ENCODE measurements at regions not wholly inside any gene's neighbourhood (a gene's known extent, or its start where the extent isn't known, plus 50 kb on each side); places are given as distances from the start of the nearest gene placed in this dataset.

DNA sequence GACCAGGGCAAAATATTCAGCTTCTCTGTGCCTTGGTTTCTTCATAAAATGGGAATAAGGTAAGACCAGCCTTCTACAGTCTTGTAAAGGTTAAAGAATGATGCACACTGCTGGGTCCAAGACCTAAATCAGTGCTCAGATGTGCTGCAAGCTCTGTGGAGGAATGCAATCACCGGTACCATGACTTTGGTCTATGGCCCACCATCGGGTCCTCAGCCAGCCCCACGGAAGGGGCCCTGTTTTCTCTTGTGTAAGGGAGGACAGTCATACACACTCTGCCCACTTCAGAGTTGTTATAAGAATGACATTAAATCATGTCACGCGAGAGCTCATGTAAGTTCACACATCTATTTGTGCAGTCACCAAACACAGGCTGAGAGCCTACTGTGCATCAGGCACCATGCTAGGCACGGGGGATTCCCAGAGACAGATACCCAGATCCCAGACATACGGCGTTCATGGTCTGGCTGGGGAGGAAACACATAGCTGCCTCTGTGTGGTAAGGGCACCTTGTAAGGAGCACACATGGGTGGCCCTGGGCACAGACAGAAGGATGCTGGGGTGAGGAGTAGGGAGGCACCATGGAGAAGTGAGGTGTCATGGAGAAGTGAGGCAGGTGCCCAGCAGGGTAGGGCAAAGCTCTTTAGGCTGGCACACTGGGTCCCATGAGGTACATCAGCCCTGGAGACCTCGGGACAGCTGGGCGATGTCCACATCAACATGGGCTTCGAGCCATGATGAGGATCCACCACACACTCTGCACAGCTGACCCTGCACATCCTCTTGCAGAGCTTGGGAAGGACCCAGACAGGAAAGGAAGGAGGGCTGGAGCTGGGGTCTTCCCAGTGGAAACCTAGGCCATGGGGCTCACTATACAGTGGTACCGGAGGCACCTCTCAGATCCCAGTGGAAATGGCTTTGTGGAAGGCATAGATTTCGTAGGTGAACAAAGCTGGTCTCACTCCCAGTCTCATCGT lies 190.4 kb upstream of the DIO3 start:
- no peak for DNase-seq (ENCODE audit: low read depth)

DNA sequence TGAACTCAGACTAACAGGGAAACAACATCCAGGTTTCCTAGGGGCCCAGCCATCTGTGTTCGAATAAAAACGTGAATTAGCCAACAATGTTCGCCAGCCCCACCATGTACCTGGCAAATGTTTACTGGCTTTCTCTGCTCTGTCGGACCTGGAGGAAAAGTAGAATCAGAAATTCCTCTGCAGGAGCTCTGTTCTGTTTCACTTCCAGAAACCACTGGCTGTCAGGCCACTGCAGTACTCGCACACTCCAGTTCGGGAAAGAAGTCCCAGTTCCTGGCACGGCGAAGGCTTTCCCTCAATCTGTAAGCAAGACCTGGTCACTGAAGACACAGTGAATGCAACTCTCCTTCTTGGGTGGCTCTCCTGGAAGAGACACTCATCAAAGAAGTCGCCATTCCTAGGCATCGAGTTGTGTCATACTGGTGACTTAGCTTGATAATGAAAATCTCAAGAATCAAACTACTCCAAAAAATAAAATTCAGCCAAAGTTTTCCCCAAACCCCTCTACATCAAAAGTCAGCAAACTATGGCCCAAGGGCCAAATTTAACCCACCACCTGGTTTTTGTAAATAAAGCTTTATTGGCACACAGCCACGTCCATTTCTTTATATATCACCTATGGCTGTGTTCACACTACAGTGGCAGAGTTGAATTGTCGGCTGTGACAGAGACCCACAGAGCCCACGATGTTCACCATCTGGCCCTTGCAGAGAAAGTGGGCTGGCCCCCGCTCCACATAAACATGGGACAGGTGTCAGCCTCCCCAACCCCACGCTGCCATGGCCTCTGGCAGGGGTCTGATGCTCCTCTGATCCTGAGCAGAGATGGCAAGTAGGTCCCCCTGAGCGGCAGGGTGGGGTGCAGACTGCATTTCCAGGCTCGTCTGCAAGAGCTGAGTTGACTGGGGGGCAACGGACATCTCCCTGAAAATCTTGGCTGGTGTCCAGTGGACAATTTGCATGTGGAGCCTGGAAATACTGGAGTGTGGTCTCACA lies 189.2 kb upstream of the DIO3 start:
- no peak for DNase-seq (ENCODE audit: low read depth)

DNA sequence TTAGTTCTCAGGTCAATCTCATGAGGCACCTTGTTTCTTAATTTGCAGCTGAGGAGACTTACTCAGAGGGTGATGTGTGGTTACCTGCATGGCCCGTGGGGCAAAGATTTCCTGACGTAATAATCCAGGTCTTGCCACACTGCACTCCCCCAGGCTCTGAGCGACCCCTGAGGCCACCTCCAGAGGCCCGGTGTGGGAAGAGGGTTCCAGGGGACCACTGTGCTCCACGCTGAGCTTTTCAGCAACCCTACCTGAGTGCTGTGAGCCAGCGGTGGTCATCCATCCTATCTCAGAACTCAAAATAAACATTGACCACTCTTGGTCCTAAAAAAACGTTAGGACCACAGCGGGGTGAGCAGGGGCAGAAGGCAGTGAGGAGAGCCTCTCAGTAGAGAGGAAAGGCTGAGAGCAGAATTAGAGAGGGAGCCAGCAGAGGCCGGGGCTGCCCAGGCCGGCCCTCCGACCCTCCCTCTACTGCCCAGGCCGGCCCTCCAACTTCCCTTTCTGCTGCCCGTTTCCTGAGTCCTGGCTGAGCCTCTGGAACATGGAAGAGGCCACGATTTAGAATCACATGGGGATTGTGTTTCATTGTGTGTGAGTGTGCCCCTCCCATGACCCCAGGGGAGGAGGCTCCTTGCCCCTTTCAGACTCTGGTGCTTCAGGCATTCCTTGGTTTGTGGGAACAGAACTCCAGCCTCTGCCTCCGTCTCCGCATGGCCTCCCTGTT lies 188.2 kb upstream of the DIO3 start:
- no peak for DNase-seq (ENCODE audit: low read depth)

DNA sequence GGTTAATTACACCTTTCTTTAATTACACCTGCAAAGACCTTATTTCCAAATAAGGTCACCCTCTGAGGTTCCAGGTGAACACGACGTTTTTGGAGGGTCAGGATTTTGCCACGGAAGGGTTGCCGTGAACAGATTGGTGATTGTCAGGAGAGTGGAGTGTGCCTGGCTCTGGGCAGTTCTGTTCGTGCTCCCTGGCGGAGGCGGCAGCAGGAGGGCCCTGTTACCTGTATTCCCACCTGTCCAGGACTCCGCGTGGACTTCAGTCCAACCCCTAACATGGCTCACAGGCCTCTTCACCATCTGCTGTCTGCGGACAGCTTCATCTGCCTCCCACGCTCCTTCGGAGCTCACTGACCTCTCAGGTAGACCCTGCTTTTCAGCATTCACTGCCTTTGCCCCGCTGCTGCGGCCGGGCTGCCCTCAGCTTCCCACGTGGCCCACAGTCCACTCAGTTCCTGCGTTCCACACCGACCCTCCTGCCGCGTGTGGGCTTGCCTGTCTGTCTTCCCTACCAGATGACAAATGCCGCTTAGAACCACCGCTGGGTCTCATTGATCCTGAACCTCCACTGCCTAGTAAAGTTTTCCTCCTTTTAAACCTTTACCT lies 187.5 kb upstream of the DIO3 start:
- DNase-seq (ENCODE audit: low read depth) = no peak

DNA sequence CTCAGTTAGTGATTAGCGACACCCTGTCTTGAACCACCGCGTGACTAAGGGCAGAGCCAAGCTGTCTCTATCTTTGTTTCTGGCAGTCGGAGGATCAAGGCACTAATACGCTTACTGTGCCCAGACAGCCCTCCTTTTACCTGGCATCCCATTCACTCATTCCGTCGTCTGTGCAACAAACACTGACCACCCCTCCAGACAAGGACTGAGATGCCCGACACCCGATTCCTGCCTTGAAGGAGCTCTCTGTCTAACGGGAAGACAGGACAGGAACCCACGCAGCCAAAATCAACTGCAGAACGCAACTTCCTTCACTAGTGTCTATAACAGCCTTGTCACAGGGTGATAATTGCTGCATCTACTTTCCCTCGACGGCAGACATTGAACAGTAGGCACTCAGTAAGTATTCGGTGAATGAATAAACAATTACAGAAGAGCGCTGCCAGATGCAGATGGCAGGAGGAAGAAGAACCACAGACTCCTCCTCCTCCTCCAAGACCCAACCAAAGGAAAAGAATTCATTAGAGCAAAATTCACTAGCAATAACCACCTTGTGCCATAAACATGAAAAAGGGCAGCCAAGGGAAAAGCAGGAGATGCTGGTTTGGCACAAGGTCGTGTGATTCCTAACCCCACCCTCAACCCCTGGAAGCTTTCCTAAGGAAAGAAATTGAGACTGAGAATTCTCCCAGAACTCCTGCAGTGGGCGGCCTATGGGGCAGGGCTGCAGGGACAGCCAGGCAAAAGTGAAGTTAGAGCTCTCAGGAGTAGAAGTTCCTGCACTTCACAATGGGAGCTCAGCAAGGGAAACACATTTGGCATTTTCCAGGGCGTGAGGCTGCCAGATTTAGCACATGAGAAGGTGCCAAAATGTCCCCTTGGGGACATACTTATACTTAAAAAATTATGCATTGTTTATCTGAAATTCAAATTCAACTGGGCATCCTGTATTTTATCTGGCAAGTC lies 186.6 kb upstream of the DIO3 start:
- no peak for DNase-seq (ENCODE audit: low read depth)

DNA sequence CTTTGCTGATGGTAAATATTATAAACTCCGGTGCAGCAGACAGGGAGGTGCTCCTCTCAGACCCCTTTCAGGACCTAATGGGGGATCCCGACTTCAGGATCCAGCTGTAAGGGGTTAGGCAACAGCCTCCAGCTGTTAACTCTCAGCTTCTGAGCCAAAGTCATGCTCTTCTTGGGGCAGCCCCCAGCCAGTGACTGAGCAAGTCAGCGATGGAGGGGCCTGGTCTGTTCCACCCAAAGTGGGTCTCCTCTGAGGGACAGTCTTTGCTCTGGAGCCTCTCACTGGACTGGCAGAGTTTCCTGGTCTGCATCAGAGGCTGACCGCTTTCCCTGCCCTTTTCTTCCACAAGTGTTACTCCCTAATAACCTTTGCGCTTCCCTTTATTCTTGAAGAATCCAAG lies 184.2 kb upstream of the DIO3 start:
- no peak for DNase-seq (ENCODE audit: low read depth)

DNA sequence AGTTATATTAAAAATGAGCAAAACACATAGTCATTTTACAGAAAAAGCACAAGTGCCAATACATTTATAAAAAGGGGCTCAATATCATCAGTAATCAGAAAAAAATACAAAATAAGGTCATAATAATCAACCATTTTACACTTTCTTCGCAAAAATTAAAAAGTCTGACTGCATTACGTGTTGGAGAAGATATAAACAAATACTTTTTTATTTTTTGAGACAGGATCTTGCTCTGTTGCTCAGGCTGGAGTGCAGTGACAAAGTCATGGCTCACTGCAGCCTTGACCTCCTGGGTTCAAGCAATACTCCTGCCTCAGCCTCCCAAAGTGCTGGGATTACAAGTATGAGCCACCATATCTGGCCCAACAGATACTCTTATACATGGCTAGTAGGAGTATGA lies 181.5 kb upstream of the DIO3 start:
- DNase-seq (ENCODE audit: low read depth) = no peak

DNA sequence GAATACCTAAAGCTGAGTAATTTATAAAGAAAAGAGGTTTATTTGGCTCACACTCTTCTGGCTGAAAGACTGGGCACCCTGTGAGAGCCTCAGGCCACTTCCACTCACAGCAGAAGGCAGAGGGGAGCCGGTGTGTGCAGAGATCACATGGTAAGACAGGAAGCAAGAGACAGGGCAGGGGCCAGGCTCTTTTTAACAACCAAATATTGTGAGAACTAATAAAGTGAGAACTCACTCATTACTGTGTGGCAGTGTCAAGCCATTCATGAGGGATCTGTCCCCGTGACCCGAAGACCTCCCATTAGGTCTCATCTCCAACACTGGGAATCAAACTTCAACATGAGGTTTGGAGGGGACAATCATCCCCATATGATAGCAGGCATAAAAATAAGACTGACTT lies 180.8 kb upstream of the DIO3 start:
- DNase-seq (ENCODE audit: low read depth) = no peak

DNA sequence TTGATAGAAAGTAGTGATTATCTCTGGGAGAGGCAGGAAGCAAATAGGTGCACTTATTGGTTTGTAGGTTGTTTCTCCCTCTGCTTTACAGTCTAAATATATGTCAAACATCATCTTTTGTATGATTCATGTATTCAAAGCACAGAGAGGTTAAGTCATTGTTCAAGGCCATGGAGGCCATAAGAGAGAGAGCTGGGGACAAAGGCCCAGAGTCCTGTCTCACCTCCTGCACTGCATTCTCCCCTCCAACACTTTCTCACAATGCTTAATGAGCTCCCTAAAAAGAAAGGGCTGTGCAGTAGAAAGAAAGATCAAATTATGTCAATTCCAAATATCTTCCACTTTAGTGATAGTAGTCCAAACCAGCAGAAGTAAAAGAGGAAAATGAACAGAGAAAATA lies 180.4 kb upstream of the DIO3 start:
- DNase-seq (ENCODE audit: low read depth) = no peak

DNA sequence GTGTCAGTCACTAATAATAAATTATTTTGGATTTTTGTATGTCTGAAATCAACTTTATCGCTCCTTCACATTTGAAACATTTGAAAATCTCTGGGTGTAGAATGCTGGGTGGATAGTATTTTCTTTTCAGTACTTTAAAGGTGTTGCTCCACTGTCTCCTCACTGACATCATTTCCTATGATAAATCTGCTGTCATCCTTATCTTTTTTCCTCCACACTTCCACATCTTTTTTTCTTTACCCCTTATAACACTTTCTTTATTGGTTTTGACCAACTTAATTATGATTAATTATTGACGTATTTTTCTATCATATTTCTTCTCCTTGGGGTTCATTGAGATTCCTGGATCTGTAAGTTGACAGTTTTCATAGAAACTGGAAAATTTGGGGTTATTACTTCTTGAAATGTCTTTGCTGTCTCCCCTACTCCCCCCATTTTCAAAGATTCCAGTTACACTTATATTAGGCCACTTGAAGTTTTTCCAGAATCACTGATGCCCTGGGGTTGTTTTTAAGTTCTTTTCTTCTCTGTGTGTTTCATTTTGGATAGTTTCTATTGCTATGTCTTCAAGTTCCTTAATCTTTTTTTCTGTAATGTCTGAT lies 177.5 kb upstream of the DIO3 start:
- DNase-seq (ENCODE audit: low read depth) = no peak

DNA sequence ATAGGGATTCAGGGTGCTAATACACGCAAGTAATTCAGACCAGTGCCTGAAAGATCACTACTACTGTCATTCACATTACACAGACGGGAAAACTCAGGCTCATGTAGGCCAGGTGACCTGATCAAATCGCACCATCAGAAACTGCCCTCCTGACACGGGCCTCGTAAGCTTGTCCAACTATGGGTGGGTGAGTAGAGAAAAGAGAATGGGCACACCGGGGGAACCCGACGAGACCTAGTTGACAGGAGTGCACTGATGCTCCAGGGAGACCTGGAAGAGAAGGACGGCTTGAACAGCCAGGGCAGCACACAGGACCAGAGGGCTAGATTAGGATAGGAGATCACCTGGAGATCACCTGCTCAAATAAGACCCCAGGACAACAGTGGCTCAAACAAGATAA lies 166.9 kb upstream of the DIO3 start:
- no peak for DNase-seq (ENCODE audit: low read depth)

DNA sequence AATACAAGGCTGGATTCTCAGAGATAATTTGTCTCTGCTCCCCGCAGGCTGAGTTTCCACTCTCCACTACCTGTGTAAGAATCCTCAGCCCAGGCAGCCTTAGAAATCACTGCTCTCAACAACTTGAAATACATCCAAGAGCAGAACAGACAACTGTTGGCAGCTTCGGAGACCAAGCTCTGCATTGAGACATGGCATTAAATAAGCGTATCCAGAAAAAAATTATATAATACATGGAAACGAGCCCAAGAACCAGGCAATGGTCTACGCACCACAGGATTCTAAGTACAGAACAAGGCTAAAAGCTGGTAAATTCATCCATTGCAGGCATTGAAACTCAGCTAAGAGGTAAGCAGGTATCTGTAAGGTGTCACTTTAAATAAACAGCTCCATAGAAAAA lies 165.5 kb upstream of the DIO3 start:
- DNase-seq (ENCODE audit: low read depth) = no peak

DNA sequence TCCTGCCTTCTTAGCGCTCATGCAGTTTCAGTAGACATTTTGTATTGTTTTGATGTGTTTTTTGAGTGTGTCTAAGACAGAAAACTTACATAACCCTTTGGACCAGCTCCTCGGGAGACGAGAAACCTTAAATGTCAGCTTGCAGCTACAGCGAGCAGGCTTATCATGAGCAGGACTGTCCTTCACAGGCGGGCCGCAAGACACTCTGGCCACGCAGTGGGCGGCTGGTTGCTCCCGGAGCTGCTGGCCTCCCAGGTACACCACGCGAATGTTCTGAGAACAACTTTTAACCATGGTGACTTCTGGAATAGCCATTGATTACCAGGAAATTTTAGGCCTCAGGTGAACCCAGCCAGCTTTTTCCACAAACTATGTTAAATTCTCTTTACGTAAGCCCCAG lies 164.1 kb upstream of the DIO3 start:
- DNase-seq (ENCODE audit: low read depth) = no peak

DNA sequence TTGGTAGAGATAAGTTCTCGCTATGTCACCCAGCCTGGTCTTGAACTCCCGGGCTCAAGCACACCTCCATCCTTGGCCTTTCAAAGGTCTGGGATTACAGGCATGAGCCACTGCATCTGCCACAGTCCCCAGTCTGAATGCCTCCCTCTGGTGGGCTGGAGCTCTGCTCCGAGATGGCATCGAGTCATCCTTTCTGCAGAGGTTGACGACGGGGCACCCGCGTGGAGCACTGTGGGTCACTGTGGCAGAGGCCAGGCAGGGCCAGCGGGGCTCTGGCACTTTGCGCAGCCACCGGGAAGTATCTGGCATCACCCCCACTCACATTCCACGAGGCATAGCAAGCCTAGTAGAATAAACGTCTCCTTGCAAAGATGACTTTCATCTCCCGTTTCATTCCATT lies 163.3 kb upstream of the DIO3 start:
- no peak for DNase-seq (ENCODE audit: low read depth)

DNA sequence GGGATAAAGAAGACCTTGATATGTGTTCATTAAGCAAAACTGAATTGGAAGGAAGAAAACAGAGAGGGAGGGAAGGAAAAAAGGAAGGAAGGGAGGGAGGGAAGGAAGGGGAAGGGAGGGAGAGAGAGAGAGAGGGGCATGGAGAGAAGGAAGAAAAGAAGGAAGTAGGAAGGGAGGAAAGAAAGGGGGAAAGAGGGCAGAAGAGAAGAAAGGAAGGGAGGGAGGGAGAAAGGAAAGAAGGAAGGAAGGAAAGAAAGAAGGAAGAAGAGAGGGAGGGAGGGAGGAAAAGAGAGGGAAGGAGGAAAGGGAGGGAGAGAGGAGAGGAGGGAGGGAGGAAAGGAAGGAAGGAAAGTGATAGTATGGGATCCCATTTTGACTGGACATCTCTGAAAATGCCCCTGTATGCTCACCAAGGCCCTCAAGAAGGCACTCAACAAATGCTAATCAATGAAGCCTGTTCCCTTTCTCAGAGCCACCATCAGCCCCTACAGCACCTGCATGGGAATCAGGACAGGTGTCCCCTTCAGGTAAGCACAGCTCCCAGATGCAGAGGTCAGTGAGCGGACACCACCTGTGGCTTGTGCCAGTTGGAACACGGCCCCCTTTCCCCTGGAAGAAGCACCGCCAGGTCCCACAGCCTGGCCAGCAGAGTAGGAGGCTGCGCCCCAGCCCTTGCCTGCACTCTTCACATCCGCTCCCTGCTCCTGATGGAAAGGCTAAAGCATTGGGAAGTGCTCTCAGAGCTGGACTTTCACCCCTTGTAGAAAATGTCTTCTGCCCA lies 161.4 kb upstream of the DIO3 start:
- DNase-seq (ENCODE audit: low read depth) = no peak

DNA sequence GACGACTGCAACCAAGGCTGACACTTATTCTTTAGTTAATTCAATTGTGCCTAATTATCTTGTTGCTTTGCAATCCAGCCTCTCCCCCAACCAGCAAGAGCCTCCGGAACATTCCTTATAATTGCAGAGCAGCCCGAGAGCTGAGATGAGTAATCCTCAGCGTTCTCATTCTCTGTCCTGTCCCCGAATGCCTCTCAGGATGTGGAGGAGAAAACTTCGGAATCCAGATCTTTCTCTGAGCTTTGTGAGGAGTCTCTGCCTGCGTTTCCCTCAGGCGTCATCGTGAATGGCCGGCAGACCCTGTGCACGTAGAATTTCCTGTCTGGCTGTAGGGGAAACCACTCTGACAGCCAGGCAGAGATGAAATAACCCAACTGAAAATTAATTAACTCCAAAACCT lies 160.5 kb upstream of the DIO3 start:
- DNase-seq (ENCODE audit: low read depth) = no peak

DNA sequence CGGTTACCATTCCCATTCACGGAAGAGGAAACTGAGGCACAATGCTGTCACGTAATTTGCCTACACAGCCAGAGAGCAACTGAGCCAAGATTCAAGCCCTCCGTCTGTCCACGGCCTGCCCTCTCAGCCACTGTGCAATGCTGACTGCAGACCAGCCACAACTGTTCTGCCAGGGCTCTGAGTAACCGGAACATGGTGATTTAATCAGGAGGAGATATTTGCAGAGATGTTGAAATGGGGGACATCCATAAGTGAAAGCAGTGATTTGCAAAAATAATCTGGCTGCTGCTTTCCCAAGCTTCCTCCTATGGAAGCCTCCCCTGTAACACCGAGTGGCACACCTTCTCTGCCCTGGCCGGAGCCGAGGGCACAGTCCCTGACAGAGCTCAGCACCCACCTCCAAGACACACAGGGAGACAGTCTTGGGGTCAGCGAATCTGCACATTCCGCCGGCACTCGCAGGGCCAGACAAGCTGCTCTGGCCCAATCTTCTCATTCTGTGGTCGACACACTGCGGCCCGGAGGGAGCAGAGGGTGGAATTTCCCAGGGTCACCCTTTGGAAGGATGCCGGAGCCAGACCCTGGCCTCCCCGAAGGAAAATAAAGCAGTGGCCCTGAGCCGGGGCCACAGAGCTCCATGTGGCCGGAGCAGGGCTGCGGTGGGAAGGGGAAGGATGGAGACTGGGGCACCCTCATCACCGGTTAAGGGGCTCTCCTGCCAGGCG lies 158.2 kb upstream of the DIO3 start:
- no peak for DNase-seq (ENCODE audit: low read depth)

DNA sequence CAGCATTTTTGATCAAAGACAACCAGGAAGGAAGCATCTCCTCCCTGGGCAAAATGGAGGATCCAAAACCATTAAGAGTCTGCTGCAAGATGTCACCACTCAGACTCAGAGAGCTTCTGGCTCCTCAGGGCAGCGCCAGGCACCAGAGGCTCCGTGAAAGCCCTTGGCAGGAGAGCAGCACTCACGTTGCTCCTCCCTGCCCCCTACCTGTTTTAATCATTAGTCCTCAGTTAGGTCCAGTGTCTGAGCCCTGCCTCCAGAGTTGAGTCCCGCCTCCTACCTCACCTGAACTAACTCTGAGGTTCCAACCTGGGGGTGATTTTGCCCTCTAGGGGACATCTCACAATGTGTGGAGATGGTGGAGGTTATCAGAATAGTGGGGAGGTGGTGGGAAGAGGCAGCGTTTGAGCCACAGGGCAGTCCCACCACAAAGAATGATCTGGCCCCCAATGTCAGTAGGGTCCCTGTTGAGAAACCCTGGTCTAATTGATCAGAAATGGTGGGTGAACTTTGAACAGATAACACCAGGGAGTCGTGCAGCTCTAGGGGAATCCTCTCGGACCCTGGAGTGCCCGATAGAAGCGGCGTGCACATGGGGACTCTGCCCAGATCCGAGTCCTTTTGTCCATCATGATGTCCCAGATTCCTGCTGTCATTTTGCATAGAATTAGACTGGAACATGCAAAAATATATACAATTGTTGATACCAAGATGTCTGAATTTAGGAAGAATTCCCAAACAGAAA lies 156.7 kb upstream of the DIO3 start:
- no peak for DNase-seq (ENCODE audit: low read depth)

Data from HS-27A (cell line).